ENCODE measurements at regions not wholly inside any gene's neighbourhood (a gene's known extent, or its start where the extent isn't known, plus 50 kb on each side); places are given as distances from the start of the nearest gene placed in this dataset.

- CTCF ChIA-PET = no interaction called here
- intact Hi-C loops (cut with micrococcal nuclease; ENCODE audit: unreplicated experiment) = no loop called here
These were observed 143.9 kb upstream of the LYZL2 start for GRCh38 chr10:30773501-30773900.

GRCh38 chr10:30770816-30771215 is 141.3 kb upstream of the LYZL2 start:
- DNase-seq = no peak
- BruUV-seq (replicated peaks) = no TSS peak
- Mint-ChIP-seq H3K27me3 (ENCODE audit: unreplicated experiment) (peaks cover 28% of the 10 kb centered on the region), H3K9me3 (ENCODE audit: low read depth, unreplicated experiment) (peaks cover 3% of the 10 kb centered on the region), H3K36me3 (ENCODE audit: insufficient read depth, unreplicated experiment) (no peaks in the 10 kb centered on the region), H3K4me3 (ENCODE audit: low read depth, unreplicated experiment) (no peak overlapping the region), H3K27ac (ENCODE audit: unreplicated experiment) (no peak overlapping the region), H3K4me1 (ENCODE audit: low read depth, unreplicated experiment) (no peaks in the 10 kb centered on the region)
- CTCF ChIA-PET = no interaction called here
- TF ChIP-seq CTCF (IDR thresholded peaks at IDR 0.05; ENCODE audit: unreplicated experiment) = no peak
- intact Hi-C loops (cut with micrococcal nuclease; ENCODE audit: unreplicated experiment) = no loop called here

More at GRCh38 chr10:30773501-30773900, 143.9 kb upstream of the LYZL2 start:
- Mint-ChIP-seq H3K9me3 (ENCODE audit: low read depth, unreplicated experiment) (peaks cover 3% of the 10 kb centered on the region), H3K4me3 (ENCODE audit: low read depth, unreplicated experiment) (no peak overlapping the region), H3K27ac (ENCODE audit: unreplicated experiment) (no peak overlapping the region), H3K4me1 (ENCODE audit: low read depth, unreplicated experiment) (no peaks in the 10 kb centered on the region), H3K27me3 (ENCODE audit: unreplicated experiment) (peaks cover 7% of the 10 kb centered on the region), H3K36me3 (ENCODE audit: insufficient read depth, unreplicated experiment) (no peaks in the 10 kb centered on the region)
- DNase-seq = no peak
- TF ChIP-seq CTCF (IDR thresholded peaks at IDR 0.05; ENCODE audit: unreplicated experiment) = no peak
- no TSS peak for BruUV-seq (replicated peaks)

GRCh38 chr10:30770229-30770628 is 140.7 kb upstream of the LYZL2 start:
- Mint-ChIP-seq H3K36me3 (ENCODE audit: insufficient read depth, unreplicated experiment) (no peaks in the 10 kb centered on the region), H3K9me3 (ENCODE audit: low read depth, unreplicated experiment) (peaks cover 3% of the 10 kb centered on the region), H3K4me3 (ENCODE audit: low read depth, unreplicated experiment) (no peak overlapping the region), H3K27me3 (ENCODE audit: unreplicated experiment) (peaks cover 32% of the 10 kb centered on the region), H3K27ac (ENCODE audit: unreplicated experiment) (no peak overlapping the region), H3K4me1 (ENCODE audit: low read depth, unreplicated experiment) (no peaks in the 10 kb centered on the region)
- intact Hi-C loops (cut with micrococcal nuclease; ENCODE audit: unreplicated experiment) = no loop called here
- CTCF ChIA-PET = no interaction called here
- no TSS peak for BruUV-seq (replicated peaks)
- no peak for DNase-seq
- no peak for TF ChIP-seq CTCF (IDR thresholded peaks at IDR 0.05; ENCODE audit: unreplicated experiment)

- intact Hi-C loops (cut with micrococcal nuclease; ENCODE audit: unreplicated experiment) = no loop called here
- no peak for DNase-seq
- CTCF ChIA-PET = no interaction called here
- peaks cover 32% of the 10 kb centered on the region for H3K27me3 Mint-ChIP-seq (ENCODE audit: unreplicated experiment)
- H3K9me3 Mint-ChIP-seq (ENCODE audit: low read depth, unreplicated experiment) = peaks cover 3% of the 10 kb centered on the region
- H3K27ac Mint-ChIP-seq (ENCODE audit: unreplicated experiment) = no peak overlapping the region
- BruUV-seq (replicated peaks) = no TSS peak
- H3K4me3 Mint-ChIP-seq (ENCODE audit: low read depth, unreplicated experiment) = no peak overlapping the region
- no peaks in the 10 kb centered on the region for H3K36me3 Mint-ChIP-seq (ENCODE audit: insufficient read depth, unreplicated experiment)
- no peaks in the 10 kb centered on the region for H3K4me1 Mint-ChIP-seq (ENCODE audit: low read depth, unreplicated experiment)
- no peak for TF ChIP-seq CTCF (IDR thresholded peaks at IDR 0.05; ENCODE audit: unreplicated experiment)
These were observed 139.8 kb upstream of the LYZL2 start for GRCh38 chr10:30769361-30769760.

GRCh38 chr10:30765616-30766015 is 136.1 kb upstream of the LYZL2 start:
- no peak for TF ChIP-seq CTCF (IDR thresholded peaks at IDR 0.05; ENCODE audit: unreplicated experiment)
- intact Hi-C loops (cut with micrococcal nuclease; ENCODE audit: unreplicated experiment) = no loop called here
- H3K4me1 Mint-ChIP-seq (ENCODE audit: low read depth, unreplicated experiment) = no peaks in the 10 kb centered on the region
- peaks cover 32% of the 10 kb centered on the region for H3K27me3 Mint-ChIP-seq (ENCODE audit: unreplicated experiment)
- no peaks in the 10 kb centered on the region for H3K36me3 Mint-ChIP-seq (ENCODE audit: insufficient read depth, unreplicated experiment)
- no peak for DNase-seq
- CTCF ChIA-PET = no interaction called here
- H3K27ac Mint-ChIP-seq (ENCODE audit: unreplicated experiment) = no peak overlapping the region
- H3K9me3 Mint-ChIP-seq (ENCODE audit: low read depth, unreplicated experiment) = no peaks in the 10 kb centered on the region
- no TSS peak for BruUV-seq (replicated peaks)
- H3K4me3 Mint-ChIP-seq (ENCODE audit: low read depth, unreplicated experiment) = no peak overlapping the region

Measured in Calu3 (cell line).